H1 (cell line): ENCODE measurements at regions not wholly inside any gene's neighbourhood (a gene's known extent, or its start where the extent isn't known, plus 50 kb on each side); places are given as distances from the start of the nearest gene placed in this dataset.

ENCODE experiments used
- CEBPB ChIP-seq: IDR thresholded peaks from 2 replicates; pipeline ENCODE4 v1.6.1; 2012; ENCODE audit warnings: low read depth, low read length
- POLR2AphosphoS5 ChIP-seq: IDR thresholded peaks from 2 replicates; pipeline ENCODE4 v1.6.1; 2011; ENCODE audit warnings: low read depth, low read length
- TBP ChIP-seq: IDR thresholded peaks from 2 replicates; pipeline ENCODE4 v1.6.1; 2011; ENCODE audit warnings: low read depth, low read length, improper control_type of control experiment
- YY1 ChIP-seq: IDR thresholded peaks from 2 replicates; pipeline ENCODE4 v1.6.1; 2011; ENCODE audit warnings: low read depth, mild to moderate bottlenecking, low read length

DNA sequence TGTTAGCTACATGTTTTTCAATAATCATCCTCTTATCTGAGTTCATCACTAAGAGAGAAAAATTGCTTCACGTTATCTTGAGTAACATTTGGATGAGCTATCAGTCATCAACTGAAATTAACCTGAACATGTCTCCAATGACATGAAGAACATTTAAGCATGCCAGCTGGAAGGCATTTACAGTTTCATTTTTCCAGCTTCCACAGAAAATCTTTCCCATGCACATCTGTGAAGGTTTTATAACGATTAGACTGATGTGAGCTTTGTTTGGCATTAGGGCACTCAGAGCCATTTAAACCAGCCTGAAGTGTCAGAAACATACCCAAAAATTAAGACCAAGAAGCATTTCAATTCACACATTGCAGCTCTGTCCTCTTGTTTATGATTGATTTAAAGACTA, 235.8 kb upstream of the ARHGEF26 start:
- no peak for TF ChIP-seq CEBPB
- TF ChIP-seq TBP = no peak
- TF ChIP-seq POLR2AphosphoS5 = no peak
- TF ChIP-seq YY1 = no peak
